ENCODE measurements at regions not wholly inside any gene's neighbourhood (a gene's known extent, or its start where the extent isn't known, plus 50 kb on each side); places are given as distances from the start of the nearest gene placed in this dataset.

- no peaks in the 10 kb centered on the region for H3K36me3 ChIP-seq
- H3K27me3 ChIP-seq (ENCODE audit: insufficient read depth, low read depth, severe bottlenecking), result no peaks in the 10 kb centered on the region
- no peak overlapping the region for H3K27ac ChIP-seq
- H3K9me3 ChIP-seq (ENCODE audit: severe bottlenecking), result no peaks in the 10 kb centered on the region
- TF ChIP-seq CTCF (IDR thresholded peaks at IDR 0.05; ENCODE audit: low read depth, low read length), result no peak
- DNase-seq, result no peak
- no peak overlapping the region for H3K4me3 ChIP-seq (ENCODE audit: low read depth, low read length)
These were observed 175.4 kb downstream of the EBLN2 start for GRCh38 chr3:73236867-73237266.

- no peak for TF ChIP-seq CTCF (IDR thresholded peaks at IDR 0.05; ENCODE audit: low read depth, low read length)
- no peak for DNase-seq
- no peaks in the 10 kb centered on the region for H3K36me3 ChIP-seq
These were observed 182.3 kb downstream of the EBLN2 start for GRCh38 chr3:73243740-73244139.

GRCh38 chr3:73245459-73245858 is 184.0 kb downstream of the EBLN2 start:
- H3K4me3 ChIP-seq (ENCODE audit: low read depth, low read length), result no peak overlapping the region
- no peak for DNase-seq
- H3K27me3 ChIP-seq (ENCODE audit: insufficient read depth, low read depth, severe bottlenecking), result no peaks in the 10 kb centered on the region
- H3K9me3 ChIP-seq (ENCODE audit: severe bottlenecking), result no peaks in the 10 kb centered on the region
- no peak overlapping the region for H3K27ac ChIP-seq
- no peaks in the 10 kb centered on the region for H3K36me3 ChIP-seq
- no peak for TF ChIP-seq CTCF (IDR thresholded peaks at IDR 0.05; ENCODE audit: low read depth, low read length)

More at GRCh38 chr3:73243740-73244139, 182.3 kb downstream of the EBLN2 start:
- Histone ChIP-seq H3K27me3 (ENCODE audit: insufficient read depth, low read depth, severe bottlenecking) (no peaks in the 10 kb centered on the region), H3K4me3 (ENCODE audit: low read depth, low read length) (no peak overlapping the region), H3K27ac (no peak overlapping the region), H3K9me3 (ENCODE audit: severe bottlenecking) (no peaks in the 10 kb centered on the region)

- TF ChIP-seq CTCF (IDR thresholded peaks at IDR 0.05; ENCODE audit: low read depth, low read length), result no peak
These were observed 187.6 kb downstream of the EBLN2 start for GRCh38 chr3:73249047-73249446.

GRCh38 chr3:73254062-73254461 is 192.6 kb downstream of the EBLN2 start:
- no peak for DNase-seq
- Histone ChIP-seq H3K4me3 (ENCODE audit: low read depth, low read length) (no peak overlapping the region), H3K27me3 (ENCODE audit: insufficient read depth, low read depth, severe bottlenecking) (no peaks in the 10 kb centered on the region), H3K9me3 (ENCODE audit: severe bottlenecking) (no peaks in the 10 kb centered on the region), H3K27ac (no peak overlapping the region), H3K36me3 (no peaks in the 10 kb centered on the region)
- no peak for TF ChIP-seq CTCF (IDR thresholded peaks at IDR 0.05; ENCODE audit: low read depth, low read length)

More at GRCh38 chr3:73249047-73249446, 187.6 kb downstream of the EBLN2 start:
- Histone ChIP-seq H3K9me3 (ENCODE audit: severe bottlenecking) (no peaks in the 10 kb centered on the region), H3K36me3 (no peaks in the 10 kb centered on the region), H3K4me3 (ENCODE audit: low read depth, low read length) (no peak overlapping the region), H3K27me3 (ENCODE audit: insufficient read depth, low read depth, severe bottlenecking) (no peaks in the 10 kb centered on the region), H3K27ac (no peak overlapping the region)
- DNase-seq, result no peak

GRCh38 chr3:73255609-73256029 is 194.2 kb downstream of the EBLN2 start:
- no peak for DNase-seq
- H3K4me3 ChIP-seq (ENCODE audit: low read depth, low read length), result no peak overlapping the region
- H3K27me3 ChIP-seq (ENCODE audit: insufficient read depth, low read depth, severe bottlenecking), result no peaks in the 10 kb centered on the region
- no peak overlapping the region for H3K27ac ChIP-seq
- TF ChIP-seq CTCF (IDR thresholded peaks at IDR 0.05; ENCODE audit: low read depth, low read length), result no peak
- H3K9me3 ChIP-seq (ENCODE audit: severe bottlenecking), result no peaks in the 10 kb centered on the region
- no peaks in the 10 kb centered on the region for H3K36me3 ChIP-seq
